DMS153 treated with DMSO at 0.1 percent for 48 hours (cell line): ENCODE measurements at regions not wholly inside any gene's neighbourhood (a gene's known extent, or its start where the extent isn't known, plus 50 kb on each side); places are given as distances from the start of the nearest gene placed in this dataset.
"Not testable (repeated sequence)": the region's sequence is repeated elsewhere in the genome, so short reads cannot be mapped to it uniquely, and the experiment has no call there.

Source experiments
- DNase-seq: peaks from one replicate; lab custom pipeline; 2025; ENCODE audit not compliant: unreplicated experiment; lab: John Stamatoyannopoulos, UW

DNA sequence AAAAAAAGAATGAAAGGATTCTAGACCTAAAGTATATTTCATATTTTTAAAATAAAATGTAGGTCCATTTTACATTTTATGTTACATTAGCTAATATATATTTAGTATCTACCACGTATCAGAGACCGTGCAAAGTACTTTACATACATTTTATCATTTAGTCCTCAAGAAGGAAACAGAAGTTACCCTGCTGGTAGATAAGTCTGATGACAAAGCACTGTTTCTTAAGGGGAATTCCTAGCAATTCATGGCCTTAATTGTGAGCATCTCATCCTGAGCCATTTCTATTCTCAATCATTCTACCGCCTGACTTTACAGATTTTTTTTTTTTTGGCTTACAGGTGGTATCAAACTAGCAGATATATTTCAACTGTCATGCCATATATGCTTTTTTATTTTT lies 367.7 kb downstream of the PRELID2 start:
- DNase-seq: no peak

GRCh38 chr5:145466533-145466932 lies 368.6 kb downstream of the PRELID2 start:
- no peak for DNase-seq

GRCh38 chr5:145465474-145466263 lies 369.5 kb downstream of the PRELID2 start:
- no peak for DNase-seq

- no peak for DNase-seq
Measured at GRCh38 chr5:145464171-145464570, 371.0 kb downstream of the PRELID2 start.

DNA sequence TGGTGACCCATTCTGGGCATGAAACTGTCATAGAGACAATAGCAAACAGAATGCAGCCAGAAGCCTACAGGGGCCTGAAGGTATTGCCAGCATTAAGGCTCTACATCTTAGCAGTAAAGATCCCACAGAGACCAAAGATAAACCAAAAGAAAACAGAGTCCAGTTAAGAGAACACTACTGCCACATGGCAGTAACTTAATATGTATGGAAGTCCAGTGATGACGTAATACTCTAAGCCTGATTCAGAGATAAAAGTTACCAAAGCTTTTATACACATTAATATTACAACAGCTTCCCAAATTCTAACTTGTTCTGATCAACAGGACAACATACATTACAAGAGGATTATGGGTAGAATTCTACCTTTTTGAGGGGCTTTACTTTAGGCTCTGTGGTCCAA lies 371.5 kb downstream of the PRELID2 start:
- no peak for DNase-seq

DNA sequence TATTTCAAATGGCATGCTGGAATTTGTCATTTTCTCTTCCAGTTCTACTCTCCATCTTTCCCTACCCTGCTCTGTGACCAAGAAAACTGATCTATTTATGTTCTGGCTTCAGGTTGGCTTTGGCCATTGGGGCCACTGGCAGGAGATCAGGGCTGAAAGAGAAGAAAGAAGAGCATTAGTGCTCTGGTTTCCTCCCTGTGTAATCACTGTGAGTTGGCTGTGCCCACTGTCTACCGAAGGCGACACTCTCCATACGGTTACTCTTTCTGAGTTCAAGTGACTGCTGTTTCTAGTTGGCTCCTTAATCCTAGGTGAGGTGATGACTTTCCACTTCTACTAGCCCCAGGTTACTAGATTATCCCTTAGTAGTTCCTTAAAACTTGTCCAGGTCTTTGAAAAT lies 372.6 kb downstream of the PRELID2 start:
- no peak for DNase-seq

DNA sequence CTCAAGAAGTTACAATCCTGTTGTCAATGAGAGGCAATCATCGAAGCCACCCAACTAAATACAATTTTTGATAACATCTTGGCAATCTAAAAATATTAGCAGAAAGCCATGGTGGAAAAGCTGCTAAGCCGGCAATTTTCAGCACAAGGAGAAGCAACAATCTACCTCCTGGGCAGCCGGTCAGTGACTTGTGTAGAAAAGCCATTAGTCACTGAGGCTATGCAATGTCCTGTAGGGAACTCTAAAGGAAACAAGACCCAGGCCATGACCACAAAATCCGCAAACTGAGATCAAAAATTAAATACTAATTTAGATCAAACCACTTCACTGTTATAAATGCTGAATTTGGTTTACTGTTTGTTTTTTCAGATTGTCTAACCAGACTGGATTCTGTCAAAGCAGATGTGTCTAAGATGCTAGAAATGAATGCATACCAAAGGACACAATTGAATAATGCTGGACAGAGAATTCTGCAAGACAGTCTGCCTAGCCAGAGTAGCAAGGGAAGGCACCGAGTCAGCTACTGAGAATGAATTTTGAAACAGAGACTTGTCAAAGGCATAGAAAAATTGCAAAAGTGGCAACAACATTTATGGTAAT lies 384.8 kb downstream of the PRELID2 start:
- DNase-seq: no peak

GRCh38 chr5:145449794-145450193 lies 385.3 kb downstream of the PRELID2 start:
- DNase-seq: no peak

GRCh38 chr5:145446875-145447274 lies 388.3 kb downstream of the PRELID2 start:
- not testable (repeated sequence) for DNase-seq

DNA sequence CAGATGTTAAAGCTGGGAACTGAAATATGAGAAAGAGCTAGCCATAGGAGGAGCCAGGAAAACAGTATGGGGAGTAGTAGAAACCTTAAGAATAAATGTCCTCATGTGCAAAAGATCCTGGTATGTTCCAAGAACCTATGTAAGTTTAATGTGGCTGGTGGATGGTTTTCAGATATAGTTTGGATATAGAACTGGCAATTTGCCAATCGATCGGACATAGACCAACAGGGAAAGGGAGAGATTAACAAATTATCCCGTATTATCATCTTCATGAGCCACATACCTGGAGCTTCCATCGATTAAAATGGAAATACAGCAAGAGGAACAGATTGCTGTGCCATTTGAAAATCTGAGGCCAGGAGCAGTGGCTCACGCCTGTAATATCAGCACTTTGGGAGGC lies 388.7 kb downstream of the PRELID2 start:
- no peak for DNase-seq

- DNase-seq: no peak
Measured at GRCh38 chr5:145445027-145445426, 390.1 kb downstream of the PRELID2 start.

GRCh38 chr5:145443964-145444363 lies 391.2 kb downstream of the PRELID2 start:
- no peak for DNase-seq

- no peak for DNase-seq
Measured at GRCh38 chr5:145443366-145443765, 391.8 kb downstream of the PRELID2 start.

DNA sequence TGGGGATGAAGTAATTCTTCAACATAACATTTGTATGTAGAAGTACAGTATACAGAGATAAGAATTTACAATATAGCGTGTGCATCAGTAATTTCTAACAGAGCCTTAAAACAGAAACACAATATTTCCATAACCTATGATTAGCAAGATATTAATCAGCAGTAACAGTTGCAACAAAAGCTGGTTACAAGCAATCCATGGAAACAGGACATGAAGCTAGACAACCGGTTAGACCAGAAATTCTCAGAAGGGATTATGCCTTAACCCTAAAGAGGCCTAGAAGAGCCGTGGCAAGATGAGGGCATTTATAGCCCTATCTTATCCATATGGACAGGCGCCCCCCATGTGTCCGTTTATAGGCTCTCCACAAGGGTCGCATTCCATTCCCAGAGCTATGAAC lies 392.5 kb downstream of the PRELID2 start:
- DNase-seq: not testable (repeated sequence)

- DNase-seq: no peak
Measured at GRCh38 chr5:145441228-145441627, 393.9 kb downstream of the PRELID2 start.

DNA sequence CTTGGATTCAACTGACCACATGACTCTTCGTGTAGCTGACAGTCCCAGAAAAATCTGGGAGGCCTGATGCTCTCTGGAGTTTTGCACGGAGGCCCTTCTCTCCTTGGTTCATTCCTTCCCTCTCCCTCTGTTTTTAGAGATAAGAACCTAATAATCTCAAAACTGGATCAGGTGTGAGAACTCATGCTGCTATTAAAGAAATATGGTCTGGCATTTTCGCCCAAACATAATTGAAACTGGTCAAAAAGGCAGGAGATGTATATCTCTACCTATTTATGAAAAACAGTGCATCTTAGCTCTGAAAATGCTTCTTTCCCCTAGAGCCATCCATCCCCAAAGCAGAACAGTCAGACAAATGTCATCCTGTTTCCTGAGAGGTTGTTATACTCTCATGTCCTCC lies 397.5 kb downstream of the PRELID2 start:
- DNase-seq: no peak

- no peak for DNase-seq
Measured at GRCh38 chr5:145433077-145433476, 402.1 kb downstream of the PRELID2 start.

DNA sequence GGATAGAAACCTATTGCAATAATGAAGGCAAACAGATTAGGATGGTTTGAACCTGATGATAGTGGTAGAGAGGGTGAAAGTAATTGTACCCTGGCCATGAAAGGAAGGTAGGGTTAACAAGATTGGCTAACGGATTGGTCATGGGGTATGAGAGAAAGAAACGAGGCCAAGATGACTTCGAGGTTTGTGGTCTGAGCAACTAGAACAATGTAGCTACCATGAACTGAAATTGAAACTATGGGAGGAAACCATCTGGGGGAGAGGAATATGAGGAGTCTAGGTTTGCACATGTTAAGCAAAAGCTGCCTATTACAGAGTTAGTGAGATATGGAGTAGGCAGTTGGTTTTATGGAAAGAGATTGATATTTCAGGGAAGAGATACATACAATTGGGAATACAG lies 406.0 kb downstream of the PRELID2 start:
- DNase-seq: no peak

DNA sequence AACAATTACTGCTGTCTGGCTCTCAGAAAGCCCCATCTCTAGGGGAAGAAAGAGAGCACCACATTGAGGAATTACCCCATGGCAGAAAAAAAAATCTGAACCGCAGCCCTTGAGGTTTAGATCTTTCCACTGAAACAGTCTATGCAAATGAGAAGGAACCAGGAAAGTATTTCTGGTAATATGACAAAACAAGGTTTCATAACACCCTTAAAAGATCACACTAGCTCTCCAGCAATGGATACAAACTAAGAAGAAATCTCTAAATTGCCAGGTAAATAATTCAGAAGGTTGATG lies 427.1 kb downstream of the PRELID2 start:
- no peak for DNase-seq

- DNase-seq: no peak
Measured at GRCh38 chr5:145407300-145408047, 427.7 kb downstream of the PRELID2 start.

DNA sequence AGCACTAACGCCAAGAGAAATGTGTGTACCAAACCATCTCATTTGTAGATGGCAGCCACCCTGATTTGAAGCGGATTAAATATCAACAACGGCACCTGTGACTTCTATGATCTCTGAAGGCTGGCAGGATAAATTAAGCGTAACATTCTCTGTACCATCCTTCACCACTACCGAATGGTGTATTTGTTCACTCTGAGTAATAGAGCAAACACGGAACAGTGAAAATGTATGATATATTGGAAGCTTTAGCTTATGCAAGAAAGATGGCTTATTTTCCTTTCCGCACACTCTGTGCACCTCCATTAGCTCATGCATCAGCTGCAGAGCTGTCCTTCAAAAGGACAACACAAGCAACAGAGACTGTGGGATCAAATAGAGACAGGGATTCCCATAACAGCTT lies 431.1 kb downstream of the PRELID2 start:
- no peak for DNase-seq

GRCh38 chr5:145396888-145397287 lies 438.3 kb downstream of the PRELID2 start:
- no peak for DNase-seq
